ENCODE measurements at regions not wholly inside any gene's neighbourhood (a gene's known extent, or its start where the extent isn't known, plus 50 kb on each side); places are given as distances from the start of the nearest gene placed in this dataset.
A peak's percentile ranks its signal among the peaks of the same experiment; 100 is the strongest.

- TF ChIP-seq, protein P1, sequence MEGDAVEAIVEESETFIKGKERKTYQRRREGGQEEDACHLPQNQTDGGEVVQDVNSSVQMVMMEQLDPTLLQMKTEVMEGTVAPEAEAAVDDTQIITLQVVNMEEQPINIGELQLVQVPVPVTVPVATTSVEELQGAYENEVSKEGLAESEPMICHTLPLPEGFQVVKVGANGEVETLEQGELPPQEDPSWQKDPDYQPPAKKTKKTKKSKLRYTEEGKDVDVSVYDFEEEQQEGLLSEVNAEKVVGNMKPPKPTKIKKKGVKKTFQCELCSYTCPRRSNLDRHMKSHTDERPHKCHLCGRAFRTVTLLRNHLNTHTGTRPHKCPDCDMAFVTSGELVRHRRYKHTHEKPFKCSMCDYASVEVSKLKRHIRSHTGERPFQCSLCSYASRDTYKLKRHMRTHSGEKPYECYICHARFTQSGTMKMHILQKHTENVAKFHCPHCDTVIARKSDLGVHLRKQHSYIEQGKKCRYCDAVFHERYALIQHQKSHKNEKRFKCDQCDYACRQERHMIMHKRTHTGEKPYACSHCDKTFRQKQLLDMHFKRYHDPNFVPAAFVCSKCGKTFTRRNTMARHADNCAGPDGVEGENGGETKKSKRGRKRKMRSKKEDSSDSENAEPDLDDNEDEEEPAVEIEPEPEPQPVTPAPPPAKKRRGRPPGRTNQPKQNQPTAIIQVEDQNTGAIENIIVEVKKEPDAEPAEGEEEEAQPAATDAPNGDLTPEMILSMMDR (IDR thresholded peaks at IDR 0.05; ENCODE audit: low read depth, low read length): peak; percentile 88
- TF ChIP-seq MYC (IDR thresholded peaks at IDR 0.05; ENCODE audit: low read depth, low read length) (0 out of 2 replicates have a peak, but pooled peaks have one; percentile 29), POLR2A (IDR thresholded peaks at IDR 0.05; ENCODE audit: extremely low read depth, insufficient read length) (no peak), MAX (IDR thresholded peaks at IDR 0.05; ENCODE audit: low read depth, low read length) (peak; percentile 35; the same call in 1 of the 2 replicates)
- H3K4me3 ChIP-seq (ENCODE audit: low read depth, low read length): no peak overlapping the region
- DNase-seq (ENCODE audit: low read depth): peak; percentile 63
Measured at GRCh38 chr13:106619688-106620555, 52.0 kb upstream of the ARGLU1 start.

Data from NB4 (cell line).